ENCODE measurements at regions not wholly inside any gene's neighbourhood (a gene's known extent, or its start where the extent isn't known, plus 50 kb on each side); places are given as distances from the start of the nearest gene placed in this dataset.

DNA sequence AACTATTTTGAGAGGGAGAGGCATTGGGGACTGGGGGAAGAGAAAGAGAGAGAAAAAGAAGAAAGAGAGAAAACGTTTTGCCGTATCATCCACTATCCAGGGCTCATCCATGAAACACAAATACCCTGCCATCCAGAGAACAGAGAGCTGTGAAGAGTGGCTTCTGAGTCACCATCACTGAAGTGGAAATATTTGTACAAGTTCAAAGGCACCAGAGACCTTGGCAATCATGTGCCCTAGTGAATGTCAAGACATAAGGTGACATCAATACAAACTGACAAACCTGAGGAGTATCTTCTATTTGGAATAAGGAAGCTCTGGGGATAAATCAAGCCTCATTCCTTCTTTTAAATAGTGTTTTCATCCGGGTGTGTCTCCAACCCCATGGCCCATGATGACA lies 197.2 kb upstream of the PROX1 start:
- no peak for TF ChIP-seq CTCF (IDR thresholded peaks at IDR 0.05)
- TF ChIP-seq POLR2AphosphoS5 (IDR thresholded peaks at IDR 0.05): no peak
